H1 (cell line): ENCODE measurements at regions not wholly inside any gene's neighbourhood (a gene's known extent, or its start where the extent isn't known, plus 50 kb on each side); places are given as distances from the start of the nearest gene placed in this dataset.

Source experiments
- POLR2AphosphoS5 ChIP-seq: IDR thresholded peaks from 2 replicates; pipeline ENCODE4 v1.6.1; 2011; ENCODE audit warnings: low read depth, low read length
- TF ChIP-seq, protein P1 (sequence below): fragments of 300-600 bp; sonication (generic); IDR thresholded peaks from 2 replicates; pipeline ENCODE4 v1.7.1; 2012; ENCODE audit warnings: low read length, moderate library complexity, mild to moderate bottlenecking, inconsistent platforms; ENCODE audit not compliant: insufficient replicate concordance

DNA sequence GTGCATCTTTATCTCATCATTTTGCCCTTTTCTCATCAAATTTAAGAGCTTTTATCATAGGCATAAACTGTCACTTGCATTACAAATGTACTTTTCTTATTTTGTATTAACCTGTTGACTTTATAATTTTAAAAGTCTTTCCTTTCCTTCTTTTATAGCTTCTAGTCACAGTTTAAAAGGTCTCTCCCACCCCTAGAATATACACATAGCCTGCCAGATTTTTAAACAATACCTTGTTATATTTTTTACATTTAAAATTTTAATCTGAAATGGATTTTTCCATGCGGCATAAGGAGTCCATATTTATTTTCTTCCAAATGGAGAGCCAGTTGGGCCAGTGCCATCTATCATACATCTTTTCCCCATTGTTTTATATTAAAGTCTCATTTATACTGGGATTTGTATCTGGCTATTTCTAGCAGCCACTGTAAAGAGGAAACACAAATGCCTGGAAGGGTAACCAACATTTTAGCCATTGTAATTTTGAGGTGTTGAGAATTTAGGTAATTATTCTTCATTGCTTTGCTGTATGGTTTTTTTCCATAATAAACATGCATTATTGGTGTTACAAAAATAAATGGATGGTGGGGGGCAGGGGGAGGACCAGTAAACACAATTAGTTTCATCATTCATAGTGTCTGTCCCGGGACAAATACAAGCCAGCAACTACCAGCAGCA lies 92.8 kb downstream of the CCDC71L start (continued):
- TF ChIP-seq, protein P1, sequence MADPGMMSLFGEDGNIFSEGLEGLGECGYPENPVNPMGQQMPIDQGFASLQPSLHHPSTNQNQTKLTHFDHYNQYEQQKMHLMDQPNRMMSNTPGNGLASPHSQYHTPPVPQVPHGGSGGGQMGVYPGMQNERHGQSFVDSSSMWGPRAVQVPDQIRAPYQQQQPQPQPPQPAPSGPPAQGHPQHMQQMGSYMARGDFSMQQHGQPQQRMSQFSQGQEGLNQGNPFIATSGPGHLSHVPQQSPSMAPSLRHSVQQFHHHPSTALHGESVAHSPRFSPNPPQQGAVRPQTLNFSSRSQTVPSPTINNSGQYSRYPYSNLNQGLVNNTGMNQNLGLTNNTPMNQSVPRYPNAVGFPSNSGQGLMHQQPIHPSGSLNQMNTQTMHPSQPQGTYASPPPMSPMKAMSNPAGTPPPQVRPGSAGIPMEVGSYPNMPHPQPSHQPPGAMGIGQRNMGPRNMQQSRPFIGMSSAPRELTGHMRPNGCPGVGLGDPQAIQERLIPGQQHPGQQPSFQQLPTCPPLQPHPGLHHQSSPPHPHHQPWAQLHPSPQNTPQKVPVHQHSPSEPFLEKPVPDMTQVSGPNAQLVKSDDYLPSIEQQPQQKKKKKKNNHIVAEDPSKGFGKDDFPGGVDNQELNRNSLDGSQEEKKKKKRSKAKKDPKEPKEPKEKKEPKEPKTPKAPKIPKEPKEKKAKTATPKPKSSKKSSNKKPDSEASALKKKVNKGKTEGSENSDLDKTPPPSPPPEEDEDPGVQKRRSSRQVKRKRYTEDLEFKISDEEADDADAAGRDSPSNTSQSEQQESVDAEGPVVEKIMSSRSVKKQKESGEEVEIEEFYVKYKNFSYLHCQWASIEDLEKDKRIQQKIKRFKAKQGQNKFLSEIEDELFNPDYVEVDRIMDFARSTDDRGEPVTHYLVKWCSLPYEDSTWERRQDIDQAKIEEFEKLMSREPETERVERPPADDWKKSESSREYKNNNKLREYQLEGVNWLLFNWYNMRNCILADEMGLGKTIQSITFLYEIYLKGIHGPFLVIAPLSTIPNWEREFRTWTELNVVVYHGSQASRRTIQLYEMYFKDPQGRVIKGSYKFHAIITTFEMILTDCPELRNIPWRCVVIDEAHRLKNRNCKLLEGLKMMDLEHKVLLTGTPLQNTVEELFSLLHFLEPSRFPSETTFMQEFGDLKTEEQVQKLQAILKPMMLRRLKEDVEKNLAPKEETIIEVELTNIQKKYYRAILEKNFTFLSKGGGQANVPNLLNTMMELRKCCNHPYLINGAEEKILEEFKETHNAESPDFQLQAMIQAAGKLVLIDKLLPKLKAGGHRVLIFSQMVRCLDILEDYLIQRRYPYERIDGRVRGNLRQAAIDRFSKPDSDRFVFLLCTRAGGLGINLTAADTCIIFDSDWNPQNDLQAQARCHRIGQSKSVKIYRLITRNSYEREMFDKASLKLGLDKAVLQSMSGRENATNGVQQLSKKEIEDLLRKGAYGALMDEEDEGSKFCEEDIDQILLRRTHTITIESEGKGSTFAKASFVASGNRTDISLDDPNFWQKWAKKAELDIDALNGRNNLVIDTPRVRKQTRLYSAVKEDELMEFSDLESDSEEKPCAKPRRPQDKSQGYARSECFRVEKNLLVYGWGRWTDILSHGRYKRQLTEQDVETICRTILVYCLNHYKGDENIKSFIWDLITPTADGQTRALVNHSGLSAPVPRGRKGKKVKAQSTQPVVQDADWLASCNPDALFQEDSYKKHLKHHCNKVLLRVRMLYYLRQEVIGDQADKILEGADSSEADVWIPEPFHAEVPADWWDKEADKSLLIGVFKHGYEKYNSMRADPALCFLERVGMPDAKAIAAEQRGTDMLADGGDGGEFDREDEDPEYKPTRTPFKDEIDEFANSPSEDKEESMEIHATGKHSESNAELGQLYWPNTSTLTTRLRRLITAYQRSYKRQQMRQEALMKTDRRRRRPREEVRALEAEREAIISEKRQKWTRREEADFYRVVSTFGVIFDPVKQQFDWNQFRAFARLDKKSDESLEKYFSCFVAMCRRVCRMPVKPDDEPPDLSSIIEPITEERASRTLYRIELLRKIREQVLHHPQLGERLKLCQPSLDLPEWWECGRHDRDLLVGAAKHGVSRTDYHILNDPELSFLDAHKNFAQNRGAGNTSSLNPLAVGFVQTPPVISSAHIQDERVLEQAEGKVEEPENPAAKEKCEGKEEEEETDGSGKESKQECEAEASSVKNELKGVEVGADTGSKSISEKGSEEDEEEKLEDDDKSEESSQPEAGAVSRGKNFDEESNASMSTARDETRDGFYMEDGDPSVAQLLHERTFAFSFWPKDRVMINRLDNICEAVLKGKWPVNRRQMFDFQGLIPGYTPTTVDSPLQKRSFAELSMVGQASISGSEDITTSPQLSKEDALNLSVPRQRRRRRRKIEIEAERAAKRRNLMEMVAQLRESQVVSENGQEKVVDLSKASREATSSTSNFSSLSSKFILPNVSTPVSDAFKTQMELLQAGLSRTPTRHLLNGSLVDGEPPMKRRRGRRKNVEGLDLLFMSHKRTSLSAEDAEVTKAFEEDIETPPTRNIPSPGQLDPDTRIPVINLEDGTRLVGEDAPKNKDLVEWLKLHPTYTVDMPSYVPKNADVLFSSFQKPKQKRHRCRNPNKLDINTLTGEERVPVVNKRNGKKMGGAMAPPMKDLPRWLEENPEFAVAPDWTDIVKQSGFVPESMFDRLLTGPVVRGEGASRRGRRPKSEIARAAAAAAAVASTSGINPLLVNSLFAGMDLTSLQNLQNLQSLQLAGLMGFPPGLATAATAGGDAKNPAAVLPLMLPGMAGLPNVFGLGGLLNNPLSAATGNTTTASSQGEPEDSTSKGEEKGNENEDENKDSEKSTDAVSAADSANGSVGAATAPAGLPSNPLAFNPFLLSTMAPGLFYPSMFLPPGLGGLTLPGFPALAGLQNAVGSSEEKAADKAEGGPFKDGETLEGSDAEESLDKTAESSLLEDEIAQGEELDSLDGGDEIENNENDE: no peak
- TF ChIP-seq POLR2AphosphoS5: no peak
- TF ChIP-seq, all 59 proteins: peak for 0
